GM19193 (cell line): ENCODE measurements at regions not wholly inside any gene's neighbourhood (a gene's known extent, or its start where the extent isn't known, plus 50 kb on each side); places are given as distances from the start of the nearest gene placed in this dataset.
A peak's percentile ranks its signal among the peaks of the same experiment; 100 is the strongest.

Experiments
- POLR2A ChIP-seq: IDR thresholded peaks from 4 replicates; pipeline ENCODE4 v1.6.1; 2011; ENCODE audit not compliant: insufficient read depth, insufficient read length; ENCODE audit errors: extremely low read depth

DNA sequence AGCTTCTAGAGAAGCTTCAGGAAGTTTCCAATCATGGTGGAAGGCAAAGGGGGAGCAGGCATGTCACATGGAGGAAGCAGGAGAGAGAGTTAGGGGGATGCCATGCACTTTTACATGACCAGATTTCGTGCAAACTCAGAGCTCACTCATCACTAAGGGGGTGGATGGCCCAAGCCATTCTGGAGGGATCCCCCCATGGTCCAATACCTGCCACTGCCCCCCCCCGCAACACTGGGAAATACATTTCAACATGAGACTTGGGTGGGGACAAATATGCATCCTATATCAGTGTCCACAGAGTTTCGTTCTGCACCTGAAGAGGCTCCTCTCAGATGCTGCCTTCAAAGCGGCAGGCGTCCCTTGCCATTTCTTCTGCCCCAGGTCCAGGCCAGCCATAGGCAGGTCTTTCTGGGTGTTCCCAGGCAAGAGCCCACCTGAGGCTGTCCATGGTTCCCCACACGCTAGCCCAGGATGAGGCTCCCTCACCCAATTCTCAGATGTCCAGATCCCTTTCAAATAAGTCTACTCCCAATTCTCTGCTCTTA lies 1344.3 kb downstream of the TBC1D22A start:
- no peak for TF ChIP-seq POLR2A

DNA sequence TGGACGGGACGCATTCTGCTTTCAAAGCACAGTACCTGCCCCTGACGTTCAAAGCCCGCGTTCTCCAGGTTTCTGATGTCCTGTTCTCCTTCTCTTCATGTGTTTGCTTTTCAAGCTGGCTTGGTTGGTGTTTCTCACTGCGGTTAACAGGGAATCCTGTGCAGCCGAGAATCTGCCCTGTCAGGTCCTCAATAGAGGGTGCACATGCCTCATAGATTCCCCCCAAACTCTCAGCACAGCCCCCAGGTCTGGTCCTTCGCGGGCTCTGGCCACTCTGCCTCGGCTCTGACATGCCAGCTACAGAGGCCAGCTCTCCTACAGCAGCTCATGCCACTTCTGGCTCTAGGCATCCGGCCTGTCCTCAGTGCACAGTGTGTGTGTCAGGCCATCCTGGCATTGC lies 1343.8 kb downstream of the TBC1D22A start:
- no peak for TF ChIP-seq POLR2A

DNA sequence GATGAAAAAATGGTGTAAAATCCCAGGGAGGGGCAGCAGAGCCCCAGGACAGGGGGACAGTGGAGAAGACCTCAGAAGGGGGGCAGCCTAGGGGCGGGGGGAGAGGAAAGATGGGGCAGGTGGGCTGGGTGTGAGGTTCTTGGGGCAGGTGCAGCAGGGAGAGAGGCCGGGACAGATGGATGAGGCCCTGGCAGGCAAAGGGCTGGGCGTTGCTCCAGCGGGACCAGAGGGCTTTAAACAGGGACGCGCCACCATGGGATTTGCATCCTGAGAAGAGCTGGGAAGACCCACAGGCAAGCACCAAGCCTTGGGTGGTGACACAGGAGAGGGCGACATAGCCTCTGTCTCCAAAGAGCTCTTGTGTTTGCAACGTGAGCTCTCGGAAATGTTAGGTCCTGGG lies 1342.8 kb downstream of the TBC1D22A start:
- TF ChIP-seq POLR2A, result no peak

DNA sequence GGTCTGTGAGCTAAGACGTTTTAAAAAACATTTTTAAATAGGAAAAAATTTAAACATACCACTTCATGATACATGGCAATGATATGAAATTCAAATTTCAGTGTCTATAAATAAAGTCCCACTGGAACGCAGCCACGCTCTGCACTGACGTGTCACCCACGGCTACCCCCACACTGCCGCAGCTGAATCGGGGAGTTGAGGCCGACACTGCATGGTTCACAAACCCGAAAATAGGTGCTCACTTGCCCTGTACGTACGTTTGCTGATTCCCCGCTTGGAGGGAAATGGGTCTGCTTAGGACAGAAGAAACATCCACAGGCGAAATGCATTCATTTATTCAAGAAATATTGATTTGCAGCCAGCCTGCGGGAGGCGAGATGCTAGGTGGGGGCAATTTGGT lies 1342.3 kb downstream of the TBC1D22A start:
- TF ChIP-seq POLR2A, result no peak

DNA sequence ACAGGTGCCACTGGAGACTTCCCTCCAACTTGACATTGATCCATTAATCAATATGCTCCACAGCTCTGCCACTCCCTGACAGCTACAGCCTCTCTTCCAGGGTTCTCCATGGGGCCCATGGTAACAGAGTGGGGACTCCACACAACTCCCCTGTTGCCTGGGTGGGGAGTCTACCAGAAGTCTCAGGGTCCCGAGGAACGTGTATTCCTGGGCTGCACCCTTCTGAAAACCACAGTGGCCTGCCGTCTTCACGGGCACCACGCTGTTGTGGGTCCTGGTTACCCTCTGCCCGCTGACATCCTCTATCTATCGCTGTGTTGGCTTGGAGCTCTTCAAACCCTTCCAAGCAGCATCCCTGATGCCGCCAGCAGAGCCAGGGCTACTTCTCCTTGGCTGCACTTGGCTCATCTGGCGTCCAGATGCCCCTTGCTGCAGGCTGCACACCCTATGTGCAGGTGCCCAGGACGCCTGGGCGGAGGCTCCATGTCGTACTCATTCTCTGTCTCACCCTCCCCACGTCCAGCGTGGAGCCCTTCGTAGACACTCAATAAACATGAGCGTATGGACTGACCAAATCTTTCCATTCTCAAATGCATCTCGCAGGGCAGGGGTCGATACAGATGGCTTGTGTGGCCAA lies 1341.8 kb downstream of the TBC1D22A start:
- TF ChIP-seq POLR2A, result no peak

DNA sequence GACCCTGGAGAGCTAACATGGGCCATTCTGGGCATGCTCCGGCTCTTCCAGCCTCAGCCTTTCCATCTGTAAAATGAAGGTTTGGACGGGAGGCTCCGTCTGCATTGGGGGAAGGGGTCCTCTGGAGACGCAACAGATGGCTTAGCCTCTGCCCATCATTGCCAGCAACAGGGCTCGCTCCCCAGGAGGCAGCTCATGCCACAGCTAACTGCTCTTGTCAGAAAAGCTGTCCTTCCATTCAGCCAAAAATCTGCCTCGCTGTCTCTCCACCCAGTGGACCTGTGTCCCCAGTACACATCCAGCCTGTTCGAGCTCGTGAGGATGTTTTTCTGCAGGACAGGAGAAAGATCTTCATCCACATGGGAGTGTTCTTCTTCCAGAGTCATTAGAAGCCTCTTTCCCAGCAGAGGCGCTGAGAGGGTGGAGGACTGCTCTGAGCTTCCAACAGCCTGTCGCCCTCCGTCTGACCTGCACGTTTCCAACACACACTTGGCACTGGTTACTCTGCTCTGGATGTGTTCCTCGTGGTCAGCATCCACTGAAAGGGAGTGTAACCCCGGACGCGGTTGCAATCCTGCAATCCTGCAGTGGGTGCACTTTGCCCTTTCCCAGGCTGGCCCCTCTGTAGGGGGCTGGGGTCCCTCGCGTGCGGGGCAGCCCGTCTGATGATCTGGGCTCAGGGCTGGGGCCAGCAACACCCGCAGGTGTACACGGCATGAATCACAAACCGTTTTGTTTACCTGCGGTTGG lies 1340.9 kb downstream of the TBC1D22A start:
- TF ChIP-seq POLR2A, result no peak

DNA sequence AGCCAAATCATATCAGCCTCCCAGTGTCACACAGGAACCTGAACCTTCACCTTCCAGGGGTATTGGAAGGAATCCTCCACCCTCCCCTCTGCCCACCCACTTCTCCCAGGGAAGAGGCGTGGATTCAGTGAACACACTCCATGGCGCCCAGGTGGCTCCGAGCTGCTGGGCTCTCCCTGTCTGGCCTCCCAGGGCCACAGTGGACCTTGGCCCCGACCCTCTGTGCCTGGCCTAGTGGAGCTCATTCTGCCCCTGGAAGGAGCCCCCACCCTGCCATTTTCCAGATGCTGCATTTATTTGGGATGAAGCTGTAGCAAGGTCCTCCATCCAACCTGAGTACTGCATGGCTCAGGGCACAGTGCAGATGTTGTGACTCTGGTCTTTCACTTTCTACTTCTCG lies 1340.1 kb downstream of the TBC1D22A start:
- TF ChIP-seq POLR2A, result no peak

DNA sequence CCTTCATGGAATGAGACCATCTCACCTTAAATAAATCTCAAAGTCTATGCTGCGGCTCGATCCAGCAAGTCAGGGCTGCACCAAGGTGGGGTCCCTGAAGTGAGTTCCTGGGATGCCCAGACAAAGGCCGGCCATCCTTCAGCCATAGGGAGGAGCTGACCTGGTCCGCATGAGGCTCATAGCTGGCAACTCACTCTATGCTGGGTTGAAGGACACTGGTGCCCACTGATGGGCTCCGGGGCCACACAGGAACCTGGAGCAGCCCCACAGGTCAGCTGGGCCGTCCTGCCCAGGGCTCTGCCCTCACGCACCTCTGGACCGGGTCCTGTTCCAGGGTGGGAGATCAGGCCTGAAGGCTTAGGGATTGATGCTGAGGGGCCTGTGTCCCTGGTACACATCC lies 1339.3 kb downstream of the TBC1D22A start:
- TF ChIP-seq POLR2A, result no peak

DNA sequence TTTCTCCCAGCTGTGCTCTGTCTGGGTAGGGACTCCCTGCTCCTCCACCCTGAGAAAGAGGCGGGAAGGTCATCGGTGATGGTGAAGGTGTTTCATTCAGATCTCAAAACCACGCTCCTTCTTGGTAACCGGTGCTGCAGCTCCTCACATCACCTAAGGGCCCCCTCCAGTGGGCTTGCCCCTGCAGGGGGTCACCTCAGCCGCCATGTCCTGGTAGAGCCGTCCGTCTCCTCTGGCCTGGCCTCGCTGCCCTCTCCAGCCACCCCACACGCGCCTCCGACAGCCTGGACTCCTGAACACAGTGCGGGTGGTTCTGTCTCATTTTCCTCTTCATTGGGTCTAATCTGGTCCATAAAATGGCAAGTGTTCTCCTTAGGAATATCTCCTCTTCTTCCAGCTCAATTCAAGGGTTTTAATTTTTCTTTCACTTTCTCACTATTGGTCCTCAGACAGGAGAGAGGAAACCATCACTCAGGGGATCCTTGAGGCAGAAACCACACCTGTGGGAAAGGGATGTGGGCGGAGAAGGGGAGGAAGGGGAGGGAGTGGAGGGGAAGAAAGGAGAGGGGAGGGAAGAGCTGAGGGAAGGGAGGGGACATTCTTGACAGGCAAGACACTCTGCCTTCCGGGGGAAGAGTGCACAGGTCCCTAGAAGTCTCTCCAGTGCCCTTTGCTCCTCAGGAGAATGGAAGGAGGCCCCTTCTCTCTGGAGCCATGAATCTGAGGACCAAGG lies 1338.4 kb downstream of the TBC1D22A start:
- TF ChIP-seq POLR2A, result no peak

DNA sequence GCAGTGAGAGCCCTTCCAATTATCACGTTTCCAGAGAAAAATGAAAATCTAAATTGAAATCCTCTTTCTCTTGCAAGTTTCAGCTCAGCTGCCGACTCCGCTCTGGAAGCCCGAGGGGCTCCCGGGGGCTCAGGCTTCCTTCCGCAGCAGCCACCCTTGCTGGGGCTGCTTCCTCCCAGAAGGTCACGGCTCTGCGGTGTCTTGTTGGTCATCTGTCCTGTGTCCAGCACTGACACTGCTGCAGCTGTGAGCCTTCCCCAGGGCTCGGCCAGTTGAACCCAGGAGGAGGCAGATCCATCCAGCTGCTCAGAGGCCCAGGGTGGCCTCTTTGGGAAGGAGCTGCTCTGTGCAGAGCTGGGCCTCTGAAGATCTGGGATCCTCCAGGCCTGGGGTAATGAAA lies 1337.2 kb downstream of the TBC1D22A start:
- TF ChIP-seq POLR2A, result no peak

DNA sequence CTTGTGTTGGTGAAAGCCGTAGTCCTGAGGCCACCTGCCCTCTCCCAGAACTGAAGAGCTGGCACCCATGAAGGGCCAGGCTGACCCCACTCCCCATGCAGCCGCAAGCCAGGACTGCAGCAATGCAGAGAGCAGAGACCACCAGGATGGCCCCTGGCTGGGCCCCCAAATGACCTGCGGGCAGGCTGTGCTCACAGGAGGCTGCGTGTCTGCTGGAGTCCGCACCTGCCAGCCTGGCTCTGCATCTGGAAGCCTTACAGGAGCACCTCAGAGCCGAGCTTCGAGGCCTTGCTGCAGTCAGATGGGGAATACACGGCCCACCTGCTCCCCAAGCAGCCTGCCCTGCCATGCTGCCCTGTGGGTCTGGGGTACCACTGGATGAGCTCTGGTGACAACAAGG lies 1336.8 kb downstream of the TBC1D22A start:
- TF ChIP-seq POLR2A, result no peak

DNA sequence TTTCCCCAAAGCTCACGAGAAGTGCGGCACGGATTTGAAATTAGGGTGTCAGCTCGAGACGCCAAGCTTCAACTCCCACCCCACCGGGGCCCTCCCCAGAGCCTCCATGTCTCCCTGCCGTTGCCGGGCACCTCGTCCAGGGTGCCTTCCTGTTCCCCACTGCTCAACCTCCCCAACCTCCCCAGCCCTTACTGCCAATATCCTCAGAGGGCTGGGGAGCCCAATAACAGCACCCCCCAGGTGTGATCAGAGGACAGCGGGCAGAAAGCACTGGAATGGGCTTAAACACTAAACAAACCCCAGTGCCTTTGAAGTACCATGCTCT lies 1336.4 kb downstream of the TBC1D22A start:
- TF ChIP-seq POLR2A, result peak; percentile 15

DNA sequence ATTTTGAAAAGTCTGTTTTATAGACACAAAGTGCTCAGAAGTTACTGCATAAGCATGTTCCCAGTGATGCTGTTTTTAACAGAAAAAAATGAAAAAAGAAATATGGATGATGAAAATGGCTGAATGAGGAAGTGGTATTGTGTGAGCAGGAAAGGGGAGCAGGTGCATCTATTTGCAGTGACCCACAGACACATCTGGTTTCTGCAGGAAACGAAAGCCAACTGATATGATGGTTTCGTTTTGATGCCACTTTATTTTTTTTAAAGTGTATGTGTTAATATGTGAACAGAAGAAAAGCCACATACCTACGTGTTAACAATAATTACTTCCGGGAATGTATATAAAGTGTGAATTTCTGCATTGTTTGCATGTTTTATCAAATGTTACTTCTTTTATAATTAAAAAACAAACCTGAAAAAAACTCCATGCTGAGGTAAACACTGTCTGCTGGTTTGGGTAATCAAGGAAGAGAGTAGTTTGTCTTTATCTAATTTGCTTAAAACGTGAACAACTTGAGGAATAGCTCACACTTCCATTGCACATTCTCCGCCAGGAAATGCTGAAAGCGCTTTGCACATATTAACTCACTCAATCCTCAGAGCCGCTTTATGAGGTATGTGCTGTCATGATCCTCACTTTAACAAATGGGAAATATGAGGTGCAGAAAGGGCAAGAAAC lies 1335.9 kb downstream of the TBC1D22A start:
- TF ChIP-seq POLR2A, result no peak

DNA sequence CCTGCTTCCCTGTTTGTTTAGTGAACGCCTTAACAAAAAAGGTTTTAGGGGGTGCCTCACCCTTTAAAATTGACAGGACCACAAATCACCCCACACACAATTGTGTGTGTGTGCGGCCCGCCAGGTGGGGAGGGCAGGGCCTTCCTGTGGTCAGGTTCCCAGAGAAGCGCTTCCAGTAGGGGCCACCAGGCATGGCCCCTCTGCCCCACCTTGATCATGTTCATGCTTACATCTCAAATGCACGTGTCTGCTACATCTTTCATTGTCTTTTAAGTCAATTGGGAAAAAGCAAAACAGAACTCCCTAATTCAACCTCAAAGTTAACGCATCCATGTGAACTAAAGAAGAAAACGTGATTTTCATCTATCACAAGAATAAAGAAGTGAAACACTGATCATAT lies 1335.3 kb downstream of the TBC1D22A start:
- no peak for TF ChIP-seq POLR2A

DNA sequence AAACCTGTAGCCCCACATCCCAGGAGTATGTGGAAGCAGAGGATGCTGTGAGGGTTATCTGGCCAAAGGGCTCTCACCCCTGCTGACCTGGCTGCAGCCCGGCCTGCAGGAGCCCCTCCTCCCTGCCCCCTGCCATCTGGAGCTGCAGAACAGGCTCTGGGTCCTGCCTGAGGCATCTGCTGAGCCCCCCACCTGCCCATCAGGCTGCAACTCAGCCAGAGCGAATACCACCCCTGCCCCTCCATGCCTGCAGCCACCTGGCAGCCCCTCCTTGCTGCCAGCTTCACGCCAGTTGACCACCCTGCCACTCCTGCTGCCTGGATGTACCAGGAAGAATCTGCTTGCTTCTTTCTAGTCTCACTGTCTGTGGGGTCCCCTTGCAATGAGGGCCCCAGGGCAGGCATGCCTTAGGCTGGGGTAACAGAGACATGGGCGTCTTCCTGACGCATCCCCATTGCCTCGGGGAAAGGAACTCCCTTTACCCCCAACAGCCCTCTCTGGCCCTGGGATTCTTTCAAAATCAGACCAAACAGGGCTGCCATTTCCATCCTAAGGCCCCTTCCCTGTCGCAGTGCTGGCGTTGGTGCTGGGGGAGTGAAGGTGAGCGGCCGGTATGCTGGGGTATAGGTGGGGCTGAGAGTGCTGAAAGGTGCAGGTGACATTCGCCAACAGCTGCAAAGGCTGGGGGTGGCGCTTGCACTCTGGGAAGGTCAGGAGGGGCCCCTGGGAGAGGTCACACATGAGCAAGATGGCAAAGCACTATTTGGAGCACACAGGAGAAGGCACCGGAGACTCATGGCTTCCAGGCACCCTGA lies 1334.6 kb downstream of the TBC1D22A start:
- no peak for TF ChIP-seq POLR2A

DNA sequence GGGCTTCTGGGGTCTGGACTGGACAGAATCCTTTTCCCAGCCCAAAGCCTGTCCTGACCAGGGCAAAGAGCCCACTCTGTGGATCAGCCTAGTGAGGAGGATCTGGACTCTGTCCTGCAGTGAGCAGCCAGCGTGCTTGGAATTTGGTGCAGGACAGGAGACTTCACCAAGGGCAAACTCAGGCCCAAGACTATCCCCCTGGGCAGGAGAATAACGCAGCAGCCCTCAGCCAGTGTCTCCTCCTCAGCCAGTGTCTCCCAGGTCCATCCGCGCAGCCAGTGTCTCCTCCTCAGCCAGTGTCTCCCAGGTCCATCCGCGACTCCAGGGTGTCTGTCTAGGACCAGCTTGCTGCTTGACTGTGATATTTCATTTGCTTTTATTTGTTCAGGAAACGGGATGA lies 1334.0 kb downstream of the TBC1D22A start:
- TF ChIP-seq POLR2A, result no peak
